ENCODE measurements at regions not wholly inside any gene's neighbourhood (a gene's known extent, or its start where the extent isn't known, plus 50 kb on each side); places are given as distances from the start of the nearest gene placed in this dataset.

- TF ChIP-seq POLR2AphosphoS5 (IDR thresholded peaks at IDR 0.05) (no peak), CTCF (IDR thresholded peaks at IDR 0.05) (no peak)
Measured at GRCh38 chr6:155771822-155772221, 316.2 kb upstream of the NOX3 start.

Data from upper lobe of left lung (tissue), 4 donors.